HCT116 (cell line): ENCODE measurements at regions not wholly inside any gene's neighbourhood (a gene's known extent, or its start where the extent isn't known, plus 50 kb on each side); places are given as distances from the start of the nearest gene placed in this dataset.

ENCODE experiments used
- ATAC-seq: fragments of 200-7000 bp; cut with Tn5 transposase; 2 replicates; pipeline ENCODE4 v1.9.1; 2020; ENCODE audit warnings: mild to moderate bottlenecking, moderate library complexity
- BruUV-seq: library from RNA; stranded (reverse); fragments of 400-500 nt; replicated peaks from 2 replicates; lab custom pipeline; 2021; lab: Mats Ljungman, UMichigan
- CTCF ChIA-PET: fragments of 300-600 bp; sonication (Branson Sonifier 250); formaldehyde crosslinking; loops from one replicate; lab custom pipeline; 2021; ENCODE audit warnings: antibody characterized with exemption; lab: Charles Lee
- POLR2A ChIA-PET: fragments of 300-600, 350-600 bp; sonication (Branson Sonifier 250); formaldehyde crosslinking; loops from one replicate; lab custom pipeline; 2021; ENCODE audit warnings: antibody characterized with exemption; lab: Charles Lee
- RAD21 ChIA-PET, 2 experiments: fragments of 300-600 bp; sonication (Branson Sonifier 250); formaldehyde crosslinking; loops; one replicate each; lab custom pipeline; 2023; ENCODE audit warnings: low total read pairs in 2 of 2; ENCODE audit not compliant: uncharacterized antibody in 2 of 2, unreplicated experiment in 2 of 2, low non-redundant PET in 1 of 2; lab: Charles Lee
- DNase-seq: peaks from one replicate; pipeline ENCODE4 v3.0.0-alpha.2; 2010; ENCODE audit warnings: low read depth, low spot score
- H2AFZ ChIP-seq: fragments of 200-600 bp; shearing (Covaris generic), sonication (generic); 2 replicates; pipeline ENCODE4 v1.6.1; 2017; ENCODE audit warnings: low read depth, mixed run types, mixed read lengths, antibody characterized with exemption, low read length; ENCODE audit not compliant: poor library complexity, severe bottlenecking
- H3K27ac ChIP-seq: 2 replicates; pipeline ENCODE4 v1.5.1; 2012; ENCODE audit warnings: low read depth, low read length
- H3K27me3 ChIP-seq: fragments of 200-600 bp; sonication (generic); 2 replicates; pipeline ENCODE4 v1.6.1; 2016; ENCODE audit warnings: mixed run types, low read length, mixed read lengths; ENCODE audit not compliant: insufficient read depth
- H3K36me3 ChIP-seq, 2 experiments: fragments of 200-500 bp in 1 of 2; fragments of 200-600 bp in 1 of 2; sonication (Bioruptor generic) in 1 of 2; sonication (generic) in 1 of 2; 2 replicates each; pipeline versions ENCODE4 v1.5.1 to v1.6.1; 2014 to 2016; ENCODE audit warnings: low read length in 2 of 2, inconsistent platforms in 1 of 2, mixed read lengths in 1 of 2, mixed run types in 1 of 2; ENCODE audit not compliant: insufficient read depth in 2 of 2, control insufficient read depth in 1 of 2
- H3K4me1 ChIP-seq, 2 experiments: fragments of 200-600 bp in 1 of 2; sonication (generic) in 1 of 2; 2 replicates each; pipeline versions ENCODE4 v1.5.1 to v1.6.1; 2012 to 2017; ENCODE audit warnings: low read length in 2 of 2, inconsistent platforms in 1 of 2, mild to moderate bottlenecking in 1 of 2, mixed read lengths in 1 of 2, mixed run types in 1 of 2, moderate library complexity in 1 of 2; ENCODE audit not compliant: insufficient read depth in 2 of 2, control insufficient read depth in 1 of 2
- H3K4me2 ChIP-seq: fragments of 200-600 bp; sonication (generic); 2 replicates; pipeline ENCODE4 v1.6.1; 2017; ENCODE audit warnings: mixed run types, low read length, mixed read lengths
- H3K4me3 ChIP-seq, 2 experiments: fragments of 200-600 bp in 1 of 2; sonication (generic) in 1 of 2; replicated peaks in 1 of 2; 2 replicates each; pipeline ENCODE4 v1.5.1; 2011 to 2016; ENCODE audit warnings: low read length in 2 of 2, control low read depth in 1 of 2, low read depth in 1 of 2, mild to moderate bottlenecking in 1 of 2, mixed read lengths in 1 of 2, mixed run types in 1 of 2
- H3K79me2 ChIP-seq: fragments of 200-600 bp; sonication (generic); 2 replicates; pipeline ENCODE4 v1.6.1; 2017; ENCODE audit warnings: mild to moderate bottlenecking, mixed run types, low read length, moderate library complexity, mixed read lengths; ENCODE audit not compliant: insufficient read depth
- H3K9ac ChIP-seq: fragments of 200-600 bp; sonication (generic); 2 replicates; pipeline ENCODE4 v1.6.1; 2016; ENCODE audit warnings: low read length, mixed read lengths
- H3K9me2 ChIP-seq: fragments of 200-600 bp; sonication (generic), shearing (Covaris generic); 2 replicates; pipeline ENCODE4 v1.6.1; 2017; ENCODE audit warnings: mixed run types, mild to moderate bottlenecking, moderate library complexity; ENCODE audit not compliant: insufficient read depth
- H3K9me3 ChIP-seq, 2 experiments: fragments of 200-500 bp in 1 of 2; fragments of 200-600 bp in 1 of 2; sonication (Bioruptor generic) in 1 of 2; sonication (generic) in 1 of 2; 2 replicates each; pipeline ENCODE4 v1.6.1; 2014 to 2017; ENCODE audit warnings: low read length in 2 of 2, mixed read lengths in 2 of 2, inconsistent platforms in 1 of 2, low read depth in 1 of 2, mild to moderate bottlenecking in 1 of 2, mixed run types in 1 of 2, moderate library complexity in 1 of 2; ENCODE audit not compliant: control insufficient read depth in 1 of 2, insufficient read depth in 1 of 2
- H4K20me1 ChIP-seq: fragments of 200-600 bp; sonication (generic), shearing (Covaris generic); 2 replicates; pipeline ENCODE4 v1.6.1; 2017; ENCODE audit warnings: mixed run types, mild to moderate bottlenecking, moderate library complexity; ENCODE audit not compliant: insufficient read depth
- CEBPB ChIP-seq: IDR thresholded peaks from 2 replicates; pipeline ENCODE4 v1.6.1; 2012; ENCODE audit warnings: low read depth
- ELF1 ChIP-seq: IDR thresholded peaks from 2 replicates; pipeline ENCODE4 v1.6.1; 2012; ENCODE audit warnings: low read depth, borderline replicate concordance
- JUND ChIP-seq: IDR thresholded peaks from 2 replicates; pipeline ENCODE4 v1.6.1; 2012
- POLR2AphosphoS5 ChIP-seq: IDR thresholded peaks from 2 replicates; pipeline ENCODE4 v1.6.1; 2011; ENCODE audit warnings: mild to moderate bottlenecking, low read depth, low read length, moderate library complexity
- SP1 ChIP-seq: IDR thresholded peaks from 2 replicates; pipeline ENCODE4 v1.6.1; 2012; ENCODE audit warnings: low read depth
- ZBTB33 ChIP-seq: IDR thresholded peaks from 2 replicates; pipeline ENCODE4 v1.6.1; 2011; ENCODE audit warnings: mild to moderate bottlenecking, low read length, moderate library complexity; ENCODE audit not compliant: insufficient replicate concordance; ENCODE audit errors: extremely low read depth
- ZFX ChIP-seq: fragments of 450-650 bp; IDR thresholded peaks from 2 replicates; pipeline ENCODE4 v1.6.1; 2017
- ZNF274 ChIP-seq: fragments of 200-500 bp; sonication (Bioruptor generic); IDR thresholded peaks from 2 replicates; pipeline ENCODE4 v1.6.1; 2014; ENCODE audit warnings: mild to moderate bottlenecking, low read depth, low read length, inconsistent platforms
- intact Hi-C: fragments of 100-400 bp; cut with micrococcal nuclease; formaldehyde crosslinking; loops from 2 replicates; pipeline ENCODE4 v1.10.0; 2022
- TF ChIP-seq, protein P1 (sequence below): IDR thresholded peaks from 2 replicates; pipeline ENCODE4 v1.6.1; 2012

DNA sequence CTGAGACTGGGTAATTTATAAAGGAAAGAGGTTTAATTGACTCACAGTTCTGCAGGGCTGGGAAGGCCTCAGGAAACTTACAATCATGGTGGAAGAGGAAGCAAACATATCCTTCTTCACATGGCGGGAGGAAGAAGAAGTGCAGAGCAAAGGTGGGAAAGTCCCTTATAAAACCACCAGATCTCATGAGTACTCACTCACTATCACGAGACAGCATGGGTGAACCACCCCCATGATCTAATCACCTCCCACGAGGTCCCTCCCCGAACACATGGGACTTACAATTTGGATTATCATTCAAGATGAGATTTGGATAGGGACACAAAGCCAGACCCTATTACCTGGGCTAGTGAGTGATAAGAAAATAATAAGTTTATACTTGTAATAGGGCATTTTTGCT, 70.6 kb upstream of the HS3ST2 start:
- intact Hi-C loops, result no loop called here
- CTCF ChIA-PET, result no interaction called here
- H4K20me1 ChIP-seq, result no peaks in the 10 kb centered on the region
- 0 out of 2 replicates have a peak, but pooled peaks cover under 1% of the 10 kb centered on the region for H3K9me2 ChIP-seq
- no peak overlapping the region for H3K4me3 ChIP-seq
- RAD21 ChIA-PET, result no interaction called here
- no peak for ATAC-seq
- POLR2A ChIA-PET, result no interaction called here
- H3K9ac ChIP-seq, result no peak overlapping the region
- no TSS peak for BruUV-seq
- no peaks in the 10 kb centered on the region for H3K36me3 ChIP-seq
- H2AFZ ChIP-seq, result no peak overlapping the region
- no peaks in the 10 kb centered on the region for H3K4me1 ChIP-seq
- TF ChIP-seq JUND (no peak), CEBPB (no peak), ZBTB33 (no peak), ZNF274 (no peak), ELF1 (no peak), POLR2AphosphoS5 (no peak), ZFX (no peak)
- TF ChIP-seq, all 23 proteins: peak for 0
- Histone ChIP-seq H3K79me2 (no peaks in the 10 kb centered on the region), H3K27ac (no peak overlapping the region), H3K9me3 (no peaks in the 10 kb centered on the region), H3K27me3 (peaks cover 23% of the 10 kb centered on the region), H3K4me2 (no peak overlapping the region)
- no peak for DNase-seq

DNA sequence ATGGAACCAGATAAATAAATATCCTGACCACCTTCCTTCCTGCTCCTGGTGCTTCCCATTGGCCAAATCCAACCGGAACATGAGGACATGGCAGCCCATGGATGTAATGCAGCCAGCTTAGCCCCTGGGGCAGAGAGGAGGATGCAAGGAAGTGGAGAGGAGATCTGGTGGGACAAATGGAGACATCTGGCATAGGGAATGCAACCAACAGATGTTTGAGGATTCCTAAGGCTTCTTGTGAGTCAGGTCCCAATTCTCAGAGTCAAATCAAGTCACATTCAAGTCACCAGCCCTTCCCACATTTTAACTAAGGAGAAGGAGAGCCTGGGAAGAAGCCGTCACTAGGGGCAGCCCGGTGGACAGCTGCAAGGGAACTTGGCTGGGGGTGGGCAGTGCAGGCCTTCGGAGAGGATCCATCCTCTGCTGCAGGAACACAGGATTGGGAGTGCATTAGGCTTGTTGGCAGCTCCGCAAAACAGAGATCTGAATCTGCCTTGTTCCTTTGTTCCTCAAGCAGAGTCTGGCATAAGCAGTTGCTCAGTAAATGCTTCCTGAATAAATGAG, 62.8 kb upstream of the HS3ST2 start:
- H3K27ac ChIP-seq, result no peak overlapping the region
- DNase-seq (no peak), ATAC-seq (no peak)
- no peak overlapping the region for H2AFZ ChIP-seq
- 0 out of 2 replicates have a peak, but pooled peaks cover 3% of the 10 kb centered on the region for H3K9me2 ChIP-seq
- H3K9me3 ChIP-seq, result no peaks in the 10 kb centered on the region
- POLR2A ChIA-PET, result no interaction called here
- H3K9ac ChIP-seq, result no peak overlapping the region
- CTCF ChIA-PET, result no interaction called here
- no peaks in the 10 kb centered on the region for H3K4me1 ChIP-seq
- RAD21 ChIA-PET, result no interaction called here
- H3K27me3 ChIP-seq, result peaks cover 25% of the 10 kb centered on the region
- intact Hi-C loops, result no loop called here
- H4K20me1 ChIP-seq, result no peaks in the 10 kb centered on the region
- BruUV-seq, result no TSS peak
- H3K36me3 ChIP-seq, result no peaks in the 10 kb centered on the region
- H3K4me3 ChIP-seq, result no peak overlapping the region
- H3K4me2 ChIP-seq, result no peak overlapping the region
- TF ChIP-seq, protein P1, sequence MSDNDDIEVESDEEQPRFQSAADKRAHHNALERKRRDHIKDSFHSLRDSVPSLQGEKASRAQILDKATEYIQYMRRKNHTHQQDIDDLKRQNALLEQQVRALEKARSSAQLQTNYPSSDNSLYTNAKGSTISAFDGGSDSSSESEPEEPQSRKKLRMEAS, result no peak
- TF ChIP-seq ZNF274 (no peak), SP1 (no peak)
- no peaks in the 10 kb centered on the region for H3K79me2 ChIP-seq
